PC-3 (cell line): ENCODE measurements at regions not wholly inside any gene's neighbourhood (a gene's known extent, or its start where the extent isn't known, plus 50 kb on each side); places are given as distances from the start of the nearest gene placed in this dataset.
"Not testable (repeated sequence)": the region's sequence is repeated elsewhere in the genome, so short reads cannot be mapped to it uniquely, and the experiment has no call there.

Source experiments
- ATAC-seq: fragments of 200-7000 bp; cut with Tn5 transposase; 2 replicates; pipeline ENCODE4 v1.9.1; 2020; ENCODE audit warnings: mild to moderate bottlenecking, moderate library complexity
- BruUV-seq: library from RNA; stranded (reverse); fragments of 400-500 nt; replicated peaks from 2 replicates; lab custom pipeline; 2021; lab: Mats Ljungman, UMichigan
- CTCF ChIA-PET: fragments of 300-600 bp; sonication (Branson Sonifier 250); formaldehyde crosslinking; loops from one replicate; lab custom pipeline; 2022; ENCODE audit warnings: antibody characterized with exemption; lab: Charles Lee
- POLR2A ChIA-PET: fragments of 300-600 bp; sonication (Branson Sonifier 250); formaldehyde crosslinking; loops from one replicate; lab custom pipeline; 2022; ENCODE audit warnings: antibody characterized with exemption; ENCODE audit not compliant: unreplicated experiment; lab: Charles Lee
- DNase-seq: peaks from one replicate; pipeline ENCODE4 v3.0.0-alpha.2; 2015
- H2AFZ ChIP-seq: fragments of 300-600 bp; sonication (generic); 2 replicates; pipeline ENCODE4 v1.6.0; 2016; ENCODE audit warnings: antibody characterized with exemption, low read length
- H3F3A ChIP-seq: fragments of 300-600 bp; sonication (generic); one replicate; pipeline ENCODE4 v1.6.0; 2017; ENCODE audit warnings: antibody characterized with exemption, low read length, control low read depth, mild to moderate bottlenecking; ENCODE audit not compliant: unreplicated experiment
- H3K27ac ChIP-seq: fragments of 300-600 bp; sonication (generic); 2 replicates; pipeline ENCODE4 v1.5.1; 2016; ENCODE audit warnings: mild to moderate bottlenecking, low read length
- H3K27me3 ChIP-seq: fragments of 300-600 bp; sonication (generic); 2 replicates; pipeline ENCODE4 v1.6.1; 2016; ENCODE audit warnings: low read length, mixed read lengths
- H3K36me3 ChIP-seq: fragments of 300-600 bp; sonication (generic); 2 replicates; pipeline ENCODE4 v1.6.1; 2016; ENCODE audit warnings: low read depth, mixed run types, low read length, mixed read lengths
- H3K4me1 ChIP-seq: fragments of 300-600 bp; sonication (generic); 2 replicates; pipeline ENCODE4 v1.5.1; 2016; ENCODE audit warnings: low read length; ENCODE audit not compliant: insufficient read depth
- H3K4me2 ChIP-seq: fragments of 300-600 bp; sonication (generic); 2 replicates; pipeline ENCODE4 v1.6.0; 2016; ENCODE audit warnings: low read length
- H3K4me3 ChIP-seq: fragments of 300-600 bp; sonication (generic); 2 replicates; pipeline ENCODE4 v1.5.1; 2016; ENCODE audit warnings: mild to moderate bottlenecking, low read length, mixed read lengths
- H3K79me2 ChIP-seq: fragments of 300-600 bp; sonication (generic); 2 replicates; pipeline ENCODE4 v1.6.1; 2017; ENCODE audit warnings: low read length, mixed read lengths
- H3K9ac ChIP-seq: fragments of 300-600 bp; sonication (generic); 2 replicates; pipeline ENCODE4 v1.6.0; 2016; ENCODE audit warnings: mild to moderate bottlenecking, low read length
- H3K9me2 ChIP-seq: fragments of 300-600 bp; sonication (generic); replicated peaks from 2 replicates; pipeline ENCODE4 v1.6.1; 2016; ENCODE audit warnings: mixed run types, low read length, mixed read lengths
- H3K9me3 ChIP-seq: fragments of 300-600 bp; sonication (generic); 2 replicates; pipeline ENCODE4 v1.6.1; 2016; ENCODE audit warnings: low read length, mixed read lengths
- H4K20me1 ChIP-seq: fragments of 300-600 bp; sonication (generic); 2 replicates; pipeline ENCODE4 v1.6.1; 2016; ENCODE audit warnings: low read length, mixed read lengths
- EZH2 ChIP-seq: fragments of 300-600 bp; sonication (generic); IDR thresholded peaks from one replicate; pipeline ENCODE4 v1.6.1; 2017; ENCODE audit warnings: antibody characterized with exemption, mild to moderate bottlenecking, low read length; ENCODE audit not compliant: unreplicated experiment
- EZH2phosphoT487 ChIP-seq: fragments of 300-600 bp; sonication (generic); IDR thresholded peaks from 2 replicates; pipeline ENCODE4 v1.6.1; 2018; ENCODE audit warnings: mild to moderate bottlenecking, antibody characterized with exemption, low read length, borderline replicate concordance
- intact Hi-C: fragments of 100-400 bp; cut with micrococcal nuclease; formaldehyde crosslinking; loops from 2 replicates; pipeline ENCODE4 v1.9.0; 2023
- TF ChIP-seq, protein P1 (sequence below): fragments of 300-600 bp; sonication (generic); conservative IDR thresholded peaks from 2 replicates; pipeline ENCODE4 v1.5.1; 2017; ENCODE audit warnings: antibody characterized with exemption, low read depth, mild to moderate bottlenecking, low read length

GRCh38 chr5:85466423-85466822 lies 1081.7 kb upstream of the EDIL3 start:
- H3K36me3 ChIP-seq = no peaks in the 10 kb centered on the region
- H3K9me3 ChIP-seq = no peaks in the 10 kb centered on the region
- intact Hi-C loops = no loop called here
- H3F3A ChIP-seq = no peaks in the 10 kb centered on the region
- H3K27me3 ChIP-seq = no peaks in the 10 kb centered on the region
- no peaks in the 10 kb centered on the region for H3K9me2 ChIP-seq
- no peak overlapping the region for H3K4me3 ChIP-seq
- no peak overlapping the region for H3K4me2 ChIP-seq
- BruUV-seq = no TSS peak
- DNase-seq (no peak), ATAC-seq (no peak)
- ChIA-PET POLR2A (no interaction called here), CTCF (no interaction called here)
- no peaks in the 10 kb centered on the region for H3K79me2 ChIP-seq
- no peaks in the 10 kb centered on the region for H4K20me1 ChIP-seq
- no peaks in the 10 kb centered on the region for H3K4me1 ChIP-seq
- no peak overlapping the region for H3K27ac ChIP-seq
- H2AFZ ChIP-seq = no peak overlapping the region
- H3K9ac ChIP-seq = no peak overlapping the region
- TF ChIP-seq EZH2 = no peak
- TF ChIP-seq, protein P1, sequence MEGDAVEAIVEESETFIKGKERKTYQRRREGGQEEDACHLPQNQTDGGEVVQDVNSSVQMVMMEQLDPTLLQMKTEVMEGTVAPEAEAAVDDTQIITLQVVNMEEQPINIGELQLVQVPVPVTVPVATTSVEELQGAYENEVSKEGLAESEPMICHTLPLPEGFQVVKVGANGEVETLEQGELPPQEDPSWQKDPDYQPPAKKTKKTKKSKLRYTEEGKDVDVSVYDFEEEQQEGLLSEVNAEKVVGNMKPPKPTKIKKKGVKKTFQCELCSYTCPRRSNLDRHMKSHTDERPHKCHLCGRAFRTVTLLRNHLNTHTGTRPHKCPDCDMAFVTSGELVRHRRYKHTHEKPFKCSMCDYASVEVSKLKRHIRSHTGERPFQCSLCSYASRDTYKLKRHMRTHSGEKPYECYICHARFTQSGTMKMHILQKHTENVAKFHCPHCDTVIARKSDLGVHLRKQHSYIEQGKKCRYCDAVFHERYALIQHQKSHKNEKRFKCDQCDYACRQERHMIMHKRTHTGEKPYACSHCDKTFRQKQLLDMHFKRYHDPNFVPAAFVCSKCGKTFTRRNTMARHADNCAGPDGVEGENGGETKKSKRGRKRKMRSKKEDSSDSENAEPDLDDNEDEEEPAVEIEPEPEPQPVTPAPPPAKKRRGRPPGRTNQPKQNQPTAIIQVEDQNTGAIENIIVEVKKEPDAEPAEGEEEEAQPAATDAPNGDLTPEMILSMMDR = no peak

DNA sequence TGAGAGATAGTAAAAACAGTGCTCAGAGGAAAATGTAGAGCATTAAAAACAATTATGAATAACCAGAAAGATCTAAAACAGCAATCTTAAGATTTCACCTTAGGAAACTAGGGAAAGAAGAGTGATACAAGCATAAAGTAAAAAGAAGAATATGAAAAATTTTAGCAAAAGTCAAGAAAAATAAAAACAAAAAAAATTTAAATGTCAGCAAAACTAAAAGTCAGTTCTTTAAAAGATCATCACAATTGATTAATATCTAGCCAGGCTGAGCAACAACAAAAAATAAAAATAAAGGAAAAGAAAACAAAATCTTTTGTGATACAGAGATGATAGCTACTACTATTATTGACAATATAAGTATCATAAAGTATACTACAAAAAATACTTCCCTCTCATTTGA lies 1088.1 kb upstream of the EDIL3 start:
- Histone ChIP-seq H3K36me3 (no peaks in the 10 kb centered on the region), H3K9me2 (no peaks in the 10 kb centered on the region), H3K27me3 (no peaks in the 10 kb centered on the region), H3K79me2 (no peaks in the 10 kb centered on the region), H3K4me2 (no peak overlapping the region), H2AFZ (no peak overlapping the region), H3F3A (no peaks in the 10 kb centered on the region), H3K9ac (no peak overlapping the region), H4K20me1 (no peaks in the 10 kb centered on the region), H3K4me3 (no peak overlapping the region), H3K4me1 (no peaks in the 10 kb centered on the region), H3K27ac (no peak overlapping the region), H3K9me3 (no peaks in the 10 kb centered on the region)
- intact Hi-C loops = no loop called here
- no peak for TF ChIP-seq EZH2
- no peak for TF ChIP-seq EZH2phosphoT487
- TF ChIP-seq, protein P1 = no peak
- ChIA-PET POLR2A (no interaction called here), CTCF (no interaction called here)
- ATAC-seq (no peak), DNase-seq (no peak)
- no TSS peak for BruUV-seq

DNA sequence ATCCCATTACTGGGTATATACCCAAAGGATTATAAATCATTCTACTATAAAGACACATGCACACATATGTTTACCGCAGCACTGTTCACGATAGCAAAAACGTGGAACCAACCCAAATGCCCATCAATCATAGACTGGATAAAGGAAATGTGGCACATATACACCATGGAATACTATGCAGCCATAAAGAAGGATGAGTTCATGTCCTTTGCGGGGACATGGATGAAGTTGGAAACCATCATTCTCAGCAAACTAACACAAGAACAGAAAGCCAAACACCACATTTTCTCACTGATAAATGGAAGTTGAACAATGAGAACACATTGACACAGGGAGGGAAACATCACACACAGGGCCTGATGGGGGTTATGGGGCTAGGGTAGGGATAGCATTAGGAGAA lies 1090.5 kb upstream of the EDIL3 start:
- POLR2A ChIA-PET, intact Hi-C loops, H3K4me3 ChIP-seq, H3K4me2 ChIP-seq, H3K9ac ChIP-seq, H3K9me2 ChIP-seq, H3K27ac ChIP-seq, H3K27me3 ChIP-seq, H3K79me2 ChIP-seq, BruUV-seq, H2AFZ ChIP-seq, DNase-seq, ATAC-seq, H3K4me1 ChIP-seq, H4K20me1 ChIP-seq, H3K36me3 ChIP-seq, H3K9me3 ChIP-seq, CTCF ChIA-PET, H3F3A ChIP-seq: not testable (repeated sequence)
